Gastrocnemius medialis (tissue), 4 donors: ENCODE measurements at regions not wholly inside any gene's neighbourhood (a gene's known extent, or its start where the extent isn't known, plus 50 kb on each side); places are given as distances from the start of the nearest gene placed in this dataset.

Experiments
- ATAC-seq, 2 donors: fragments of 150-250 bp; one replicate each; pipeline ENCODE4 v1.9.1; 2016
- DNase-seq, 2 donors: peaks; one replicate each; pipeline ENCODE4 v3.0.0-alpha.2; 2019
- H3K27ac ChIP-seq, 4 donors: fragments of 200-600 bp; sonication (generic); 1 replicate in 1 of 4; 2 replicates in 3 of 4; pipeline ENCODE4 v1.5.1; 2016 to 2018; ENCODE audit warnings: mild to moderate bottlenecking in 2 of 4, moderate library complexity in 1 of 4
- H3K27me3 ChIP-seq, 3 donors: fragments of 200-600 bp; sonication (generic) in 2 of 3; 1 replicate in 1 of 3; 2 replicates in 2 of 3; pipeline versions ENCODE4 v1.5.1 to v1.6.0; 2016 to 2019; ENCODE audit warnings: mild to moderate bottlenecking in 1 of 3, moderate library complexity in 1 of 3
- H3K36me3 ChIP-seq, 2 donors: fragments of 200-600 bp; sonication (generic) in 1 of 2; one replicate each; pipeline ENCODE4 v1.5.1; 2017 to 2018
- H3K4me1 ChIP-seq, 2 donors: fragments of 200-600 bp; sonication (generic) in 1 of 2; one replicate each; pipeline ENCODE4 v1.5.1; 2016 to 2017; ENCODE audit warnings: mild to moderate bottlenecking in 2 of 2
- H3K4me3 ChIP-seq, 4 donors: fragments of 200-600 bp; sonication (generic) in 3 of 4; 1 replicate in 1 of 4; 2 replicates in 3 of 4; pipeline ENCODE4 v1.5.1; 2016 to 2019; ENCODE audit warnings: mild to moderate bottlenecking in 2 of 4
- H3K9me3 ChIP-seq, 3 donors: fragments of 200-600 bp; sonication (generic) in 2 of 3; 1 replicate in 1 of 3; 2 replicates in 2 of 3; pipeline ENCODE4 v1.5.1; 2016 to 2019
- CTCF ChIP-seq, 5 experiments: fragments of 450-650 bp in 3 of 5; fragments of 200-600 bp in 2 of 5; sonication (generic) in 2 of 5; IDR thresholded peaks in 4 of 5; conservative IDR thresholded peaks in 1 of 5; 1 replicate in 4 of 5; 2 replicates in 1 of 5; pipeline ENCODE4 v1.5.1; 2016 to 2019; ENCODE audit warnings: antibody characterized with exemption in 5 of 5, mild to moderate bottlenecking in 3 of 5, moderate library complexity in 3 of 5
- POLR2A ChIP-seq, 2 donors: fragments of 450-650 bp; IDR thresholded peaks; one replicate each; pipeline ENCODE4 v1.6.1; 2017; ENCODE audit warnings: antibody characterized with exemption in 2 of 2, mild to moderate bottlenecking in 2 of 2, moderate library complexity in 2 of 2
- in situ Hi-C, 4 donors: fragments of 200-750 bp; cut with MboI; loops; one replicate each; pipeline versions ENCODE4 v1.15.0 to v1.8.0; 2017; ENCODE audit warnings: low sequenced_read_pairs in 4 of 4
- intact Hi-C: fragments of 100-400 bp; cut with DNase I; formaldehyde crosslinking; loops from one replicate; pipeline ENCODE4 v1.15.1; 2023; ENCODE audit warnings: low total_unique reads

- Histone ChIP-seq H3K36me3 (no peaks in the 10 kb centered on the region), H3K4me3 (no peak overlapping the region), H3K27me3 (no peaks in the 10 kb centered on the region), H3K27ac (no peak overlapping the region), H3K9me3 (no peaks in the 10 kb centered on the region), H3K4me1 (no peaks in the 10 kb centered on the region)
- in situ Hi-C loops: no loop called here
- no peak for ATAC-seq
- no peak for DNase-seq
- TF ChIP-seq POLR2A (IDR thresholded peaks at IDR 0.05): no peak
- TF ChIP-seq CTCF (IDR thresholded peaks at IDR 0.05 in 4 of 5, conservative IDR thresholded peaks at IDR 0.05 in 1 of 5): no peak
- intact Hi-C loops: no loop called here
Observed at GRCh38 chr1:56045062-56045461, 534.3 kb downstream of the PLPP3 start.

- Histone ChIP-seq H3K9me3 (no peaks in the 10 kb centered on the region), H3K27me3 (no peaks in the 10 kb centered on the region), H3K27ac (no peak overlapping the region), H3K4me3 (no peak overlapping the region), H3K36me3 (no peaks in the 10 kb centered on the region), H3K4me1 (peaks cover 0 to 7% of the 10 kb centered on the region in 2 donors)
- in situ Hi-C loops (no loop called here), intact Hi-C loops (no loop called here)
- ATAC-seq (no peak), DNase-seq (no peak)
- no peak for TF ChIP-seq POLR2A (IDR thresholded peaks at IDR 0.05)
- TF ChIP-seq CTCF (IDR thresholded peaks at IDR 0.05 in 4 of 5, conservative IDR thresholded peaks at IDR 0.05 in 1 of 5): no peak
Observed at GRCh38 chr1:56036479-56036878, 542.9 kb downstream of the PLPP3 start.

- H3K27me3 ChIP-seq: no peaks in the 10 kb centered on the region
- no peak overlapping the region for H3K27ac ChIP-seq
- H3K4me3 ChIP-seq: no peak overlapping the region
- intact Hi-C loops: no loop called here
- ATAC-seq (no peak), DNase-seq (no peak)
- no peak for TF ChIP-seq POLR2A (IDR thresholded peaks at IDR 0.05)
- no peak for TF ChIP-seq CTCF (IDR thresholded peaks at IDR 0.05 in 4 of 5, conservative IDR thresholded peaks at IDR 0.05 in 1 of 5)
- no peaks in the 10 kb centered on the region for H3K9me3 ChIP-seq
- peaks cover 0 to 7% of the 10 kb centered on the region in 2 donors for H3K4me1 ChIP-seq
- in situ Hi-C loops: no loop called here
- no peaks in the 10 kb centered on the region for H3K36me3 ChIP-seq
Observed at GRCh38 chr1:56034847-56035481, 544.4 kb downstream of the PLPP3 start.

- in situ Hi-C loops: no loop called here
- no peak overlapping the region for H3K27ac ChIP-seq
- TF ChIP-seq CTCF (IDR thresholded peaks at IDR 0.05 in 4 of 5, conservative IDR thresholded peaks at IDR 0.05 in 1 of 5): no peak
- no peak for TF ChIP-seq POLR2A (IDR thresholded peaks at IDR 0.05)
Observed at GRCh38 chr1:56034222-56034621, 545.1 kb downstream of the PLPP3 start.

More at GRCh38 chr1:56034222-56034621, 545.1 kb downstream of the PLPP3 start:
- DNase-seq: no peak
- H3K4me3 ChIP-seq: no peak overlapping the region
- intact Hi-C loops: no loop called here
- H3K27me3 ChIP-seq: no peaks in the 10 kb centered on the region
- peaks cover 0 to 7% of the 10 kb centered on the region in 2 donors for H3K4me1 ChIP-seq
- no peaks in the 10 kb centered on the region for H3K36me3 ChIP-seq
- no peaks in the 10 kb centered on the region for H3K9me3 ChIP-seq
- no peak for ATAC-seq
